ENCODE measurements at regions not wholly inside any gene's neighbourhood (a gene's known extent, or its start where the extent isn't known, plus 50 kb on each side); places are given as distances from the start of the nearest gene placed in this dataset.

- H4K20me1 ChIP-seq (ENCODE audit: control insufficient read depth, insufficient read depth) = no peaks in the 10 kb centered on the region
- no peak overlapping the region for H3K9ac ChIP-seq (ENCODE audit: control insufficient read depth, insufficient read depth, low read length)
- ChIA-PET RAD21 (ENCODE audit: unreplicated experiment) (no interaction called here), SMC1A (ENCODE audit: uncharacterized antibody, unreplicated experiment) (no interaction called here), POLR2A (interaction anchor here (0.6 kb wide), 1 partner anchor 26 kb away, joined by 3 read pairs; no protein-coding TSS in a partner anchor), CTCF (no interaction called here)
- ATAC-seq (no peak), FAIRE-seq (no peak), DNase-seq (ENCODE audit: low read depth, low spot score) (no peak)
- no peak for TF ChIP-seq CBX5 (IDR thresholded peaks at IDR 0.05; ENCODE audit: low read depth)
- no peak for TF ChIP-seq GABPA (IDR thresholded peaks at IDR 0.05; ENCODE audit: low read depth)
- no peak for TF ChIP-seq MYB (IDR thresholded peaks at IDR 0.05; ENCODE audit: borderline replicate concordance, low read depth, low read length)
- no peak for TF ChIP-seq BACH1 (IDR thresholded peaks at IDR 0.05; ENCODE audit: borderline replicate concordance)
- TF ChIP-seq HSF1 (IDR thresholded peaks at IDR 0.05; ENCODE audit: low read depth, low read length) = no peak
- TF ChIP-seq RBBP5 (conservative IDR thresholded peaks at IDR 0.05) = no peak
- WGBS (ENCODE audit: insufficient coverage, insufficient replicate concordance, low lambda C conversion rate, missing lambda C conversion rate) = 11% methylated on average over 6 of the region's 6 CpGs
- in situ Hi-C loops (cut with MboI) = no loop called here
- H3K4me3 ChIP-seq = no peak overlapping the region
- H3K36me3 ChIP-seq (ENCODE audit: control insufficient read depth in 2 of 2, insufficient read depth in 2 of 2, low read length in 1 of 2) = no peaks in the 10 kb centered on the region
- no peaks in the 10 kb centered on the region for H3K4me1 ChIP-seq (ENCODE audit: control insufficient read depth, insufficient read depth, low read length)
- H3K27me3 ChIP-seq (replicated peaks in 1 of 2; ENCODE audit: control insufficient read depth in 2 of 2, insufficient read depth in 2 of 2, low read length in 1 of 2) = no peaks in the 10 kb centered on the region
- H2AFZ ChIP-seq (ENCODE audit: control insufficient read depth, low read depth, low read length) = no peak overlapping the region
- no peak overlapping the region for H3K27ac ChIP-seq (ENCODE audit: control insufficient read depth, insufficient read depth)
- no peak overlapping the region for H3K4me2 ChIP-seq (ENCODE audit: control insufficient read depth, insufficient read depth)
- BruUV-seq (replicated peaks) = no TSS peak
- H3K79me2 ChIP-seq (ENCODE audit: control insufficient read depth, insufficient read depth, low read length) = no peaks in the 10 kb centered on the region
- intact Hi-C loops (cut with micrococcal nuclease; ENCODE audit: unreplicated experiment) = no loop called here
- no peaks in the 10 kb centered on the region for H3K9me3 ChIP-seq (replicated peaks; ENCODE audit: control insufficient read depth, insufficient read depth, low read length)
Measured at GRCh38 chr13:67303661-67304333, 73.7 kb upstream of the PCDH9 start.

GRCh38 chr13:67299751-67300150, 69.6 kb upstream of the PCDH9 start:
- no peak for FAIRE-seq
- H3K27me3 ChIP-seq (replicated peaks in 1 of 2; ENCODE audit: control insufficient read depth in 2 of 2, insufficient read depth in 2 of 2, low read length in 1 of 2) = no peaks in the 10 kb centered on the region
- H3K4me2 ChIP-seq (ENCODE audit: control insufficient read depth, insufficient read depth) = no peak overlapping the region
- ATAC-seq = no peak
- no peaks in the 10 kb centered on the region for H3K4me1 ChIP-seq (ENCODE audit: control insufficient read depth, insufficient read depth, low read length)
- BruUV-seq (replicated peaks) = no TSS peak
- ChIA-PET SMC1A (ENCODE audit: uncharacterized antibody, unreplicated experiment) (no interaction called here), CTCF (no interaction called here), POLR2A (no interaction called here), RAD21 (ENCODE audit: unreplicated experiment) (no interaction called here)
- no peak overlapping the region for H3K9ac ChIP-seq (ENCODE audit: control insufficient read depth, insufficient read depth, low read length)
- H3K4me3 ChIP-seq = no peak overlapping the region
- in situ Hi-C loops (cut with MboI) = no loop called here
- no peaks in the 10 kb centered on the region for H3K9me3 ChIP-seq (replicated peaks; ENCODE audit: control insufficient read depth, insufficient read depth, low read length)
- no peaks in the 10 kb centered on the region for H3K36me3 ChIP-seq (ENCODE audit: control insufficient read depth in 2 of 2, insufficient read depth in 2 of 2, low read length in 1 of 2)
- DNase-seq (ENCODE audit: low read depth, low spot score) = no peak
- no peak overlapping the region for H3K27ac ChIP-seq (ENCODE audit: control insufficient read depth, insufficient read depth)
- intact Hi-C loops (cut with micrococcal nuclease; ENCODE audit: unreplicated experiment) = no loop called here
- no peak overlapping the region for H2AFZ ChIP-seq (ENCODE audit: control insufficient read depth, low read depth, low read length)
- H3K79me2 ChIP-seq (ENCODE audit: control insufficient read depth, insufficient read depth, low read length) = no peaks in the 10 kb centered on the region
- 10% methylated on average over 3 of the region's 3 CpGs for WGBS (ENCODE audit: insufficient coverage, insufficient replicate concordance, low lambda C conversion rate, missing lambda C conversion rate)
- H4K20me1 ChIP-seq (ENCODE audit: control insufficient read depth, insufficient read depth) = no peaks in the 10 kb centered on the region
- TF ChIP-seq CREB1 (IDR thresholded peaks at IDR 0.05; ENCODE audit: low read depth) = no peak
- TF ChIP-seq LARP7 (IDR thresholded peaks at IDR 0.05) = no peak
- TF ChIP-seq TCF3 (IDR thresholded peaks at IDR 0.05; ENCODE audit: borderline replicate concordance, insufficient read depth, low read depth, low read length) = no peak
- no peak for TF ChIP-seq ESRRA (IDR thresholded peaks at IDR 0.05; ENCODE audit: low read length)
- no peak for TF ChIP-seq PKNOX1 (IDR thresholded peaks at IDR 0.05)
- TF ChIP-seq SUZ12 (IDR thresholded peaks at IDR 0.05; ENCODE audit: unreplicated experiment) = no peak
- no peak for TF ChIP-seq CEBPZ (IDR thresholded peaks at IDR 0.05; ENCODE audit: low read depth, low read length)
- TF ChIP-seq ZBED1 (IDR thresholded peaks at IDR 0.05; ENCODE audit: borderline replicate concordance) = no peak
